GM23338 (cell line): ENCODE measurements at regions not wholly inside any gene's neighbourhood (a gene's known extent, or its start where the extent isn't known, plus 50 kb on each side); places are given as distances from the start of the nearest gene placed in this dataset.

ENCODE experiments used
- POLR2AphosphoS5 ChIP-seq: IDR thresholded peaks from 2 replicates; pipeline ENCODE4 v1.6.1; 2016; ENCODE audit warnings: antibody characterized with exemption, low read depth
- TF ChIP-seq, protein P1 (sequence below), 2 experiments: fragments of 200-600 bp in 1 of 2; sonication (generic) in 1 of 2; conservative IDR thresholded peaks; 2 replicates each; pipeline versions ENCODE4 v1.5.1 to v1.6.1; 2016 to 2017; ENCODE audit warnings: antibody characterized with exemption in 2 of 2, low read depth in 2 of 2, mild to moderate bottlenecking in 2 of 2, moderate library complexity in 1 of 2

DNA sequence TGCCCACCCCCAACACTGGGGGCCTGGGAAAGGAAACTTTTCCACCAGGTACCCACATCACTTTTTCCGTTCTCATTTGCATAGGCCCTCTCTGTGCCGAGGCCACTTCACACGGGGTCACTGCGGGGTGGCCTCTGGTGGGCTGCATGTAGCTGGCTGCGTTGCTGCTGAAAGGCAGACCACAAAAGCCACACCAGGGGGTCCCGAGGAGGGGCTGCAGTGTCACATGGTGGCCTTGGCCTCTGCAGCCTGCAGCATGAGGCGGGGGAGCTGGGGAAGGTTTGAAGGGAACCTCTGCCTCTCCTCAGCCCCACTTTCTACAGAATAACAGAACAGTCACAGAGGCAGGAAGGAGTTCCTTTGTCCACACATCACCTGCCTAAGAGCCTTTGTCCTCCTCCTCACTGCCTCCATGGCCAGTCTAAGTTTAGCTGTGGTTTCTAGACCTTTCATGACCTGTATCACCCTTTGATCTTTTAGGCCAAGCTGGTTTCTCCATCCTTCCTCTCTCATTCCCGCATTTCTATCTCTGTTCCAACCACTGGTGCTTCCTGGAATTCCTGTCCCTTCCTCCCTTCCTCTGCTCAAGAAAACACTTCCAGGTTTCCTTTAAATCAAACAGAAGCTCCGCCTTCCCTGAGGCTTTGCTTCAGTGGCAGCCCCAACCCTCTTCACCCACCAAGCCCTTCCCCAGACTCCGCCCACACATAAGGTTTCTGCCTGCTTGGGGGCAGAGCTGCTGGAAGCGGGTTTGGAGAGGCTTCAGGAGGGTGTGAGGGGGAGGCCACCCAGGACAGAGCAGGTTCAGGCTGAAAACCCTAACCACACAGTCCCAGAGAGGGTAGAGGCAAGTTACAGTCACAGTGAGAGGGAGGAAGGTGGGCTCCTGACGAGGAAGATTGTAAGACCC is 150.7 kb upstream of the TLE3 start:
- no peak for TF ChIP-seq POLR2AphosphoS5
- TF ChIP-seq, protein P1, sequence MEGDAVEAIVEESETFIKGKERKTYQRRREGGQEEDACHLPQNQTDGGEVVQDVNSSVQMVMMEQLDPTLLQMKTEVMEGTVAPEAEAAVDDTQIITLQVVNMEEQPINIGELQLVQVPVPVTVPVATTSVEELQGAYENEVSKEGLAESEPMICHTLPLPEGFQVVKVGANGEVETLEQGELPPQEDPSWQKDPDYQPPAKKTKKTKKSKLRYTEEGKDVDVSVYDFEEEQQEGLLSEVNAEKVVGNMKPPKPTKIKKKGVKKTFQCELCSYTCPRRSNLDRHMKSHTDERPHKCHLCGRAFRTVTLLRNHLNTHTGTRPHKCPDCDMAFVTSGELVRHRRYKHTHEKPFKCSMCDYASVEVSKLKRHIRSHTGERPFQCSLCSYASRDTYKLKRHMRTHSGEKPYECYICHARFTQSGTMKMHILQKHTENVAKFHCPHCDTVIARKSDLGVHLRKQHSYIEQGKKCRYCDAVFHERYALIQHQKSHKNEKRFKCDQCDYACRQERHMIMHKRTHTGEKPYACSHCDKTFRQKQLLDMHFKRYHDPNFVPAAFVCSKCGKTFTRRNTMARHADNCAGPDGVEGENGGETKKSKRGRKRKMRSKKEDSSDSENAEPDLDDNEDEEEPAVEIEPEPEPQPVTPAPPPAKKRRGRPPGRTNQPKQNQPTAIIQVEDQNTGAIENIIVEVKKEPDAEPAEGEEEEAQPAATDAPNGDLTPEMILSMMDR (conservative IDR thresholded peaks at IDR 0.05; ENCODE audit: low read depth in 2 of 2): no peak
